Endothelial cell of hepatic sinusoid (primary cell): ENCODE measurements at regions not wholly inside any gene's neighbourhood (a gene's known extent, or its start where the extent isn't known, plus 50 kb on each side); places are given as distances from the start of the nearest gene placed in this dataset.
"Not testable (repeated sequence)": the region's sequence is repeated elsewhere in the genome, so short reads cannot be mapped to it uniquely, and the experiment has no call there.

Source experiments
- in situ Hi-C: cut with HindIII; loops from 2 replicates; pipeline ENCODE4 v1.10.0; 2017; ENCODE audit warnings: low sequenced_read_pairs

DNA sequence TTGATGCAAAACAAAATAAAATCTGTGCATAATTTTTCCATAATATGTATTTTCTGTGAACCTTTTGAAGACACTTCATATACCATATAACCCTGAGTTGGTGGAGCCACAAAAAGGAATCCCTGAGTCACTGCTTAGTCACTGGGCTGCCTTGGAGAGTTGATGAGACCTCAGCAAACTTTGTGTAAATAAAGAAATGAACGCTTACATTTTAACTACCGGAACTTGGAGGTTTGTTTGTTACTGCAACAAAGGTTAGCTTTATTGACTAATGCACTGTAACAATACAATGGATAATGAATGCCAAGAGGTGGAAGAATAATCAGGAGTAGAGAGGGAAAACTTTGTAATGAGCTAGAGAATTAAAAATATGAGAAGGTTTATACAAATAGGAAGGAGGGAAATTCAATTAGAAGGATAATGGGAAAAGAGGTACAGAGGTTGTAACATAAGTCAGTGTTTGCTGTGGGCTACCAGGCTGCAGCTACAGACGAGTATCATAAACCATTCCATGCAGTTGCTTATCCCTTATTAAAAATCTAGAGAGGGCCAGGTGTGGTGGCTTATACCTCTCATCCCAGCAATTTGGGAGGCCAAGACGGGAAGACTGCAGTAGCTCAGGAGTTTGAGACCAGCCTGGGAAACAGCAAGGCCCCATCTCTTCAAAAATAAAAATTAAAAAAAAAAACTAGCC, 1042.1 kb downstream of the TYW1 start:
- in situ Hi-C loops, result no loop called here

DNA sequence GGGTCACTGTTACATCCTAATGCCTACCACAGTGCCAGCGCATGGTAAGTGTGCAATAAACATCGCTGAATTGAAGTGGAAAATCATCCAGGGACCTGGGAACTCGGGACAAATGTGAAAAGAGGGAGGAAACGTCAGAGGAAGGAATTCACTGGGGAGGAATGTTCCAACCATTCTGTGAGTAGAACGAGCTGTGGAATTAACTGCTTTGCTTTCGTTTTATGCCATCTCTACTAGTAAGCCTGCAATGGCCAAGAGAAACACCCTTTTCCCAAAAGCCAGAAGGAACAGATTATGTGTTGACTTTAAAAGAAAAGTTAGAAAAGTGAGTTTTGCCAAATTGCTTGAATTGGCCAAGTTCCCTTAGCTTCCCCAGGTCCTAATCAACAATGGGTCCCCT, 1044.9 kb downstream of the TYW1 start:
- in situ Hi-C loops, result no loop called here

DNA sequence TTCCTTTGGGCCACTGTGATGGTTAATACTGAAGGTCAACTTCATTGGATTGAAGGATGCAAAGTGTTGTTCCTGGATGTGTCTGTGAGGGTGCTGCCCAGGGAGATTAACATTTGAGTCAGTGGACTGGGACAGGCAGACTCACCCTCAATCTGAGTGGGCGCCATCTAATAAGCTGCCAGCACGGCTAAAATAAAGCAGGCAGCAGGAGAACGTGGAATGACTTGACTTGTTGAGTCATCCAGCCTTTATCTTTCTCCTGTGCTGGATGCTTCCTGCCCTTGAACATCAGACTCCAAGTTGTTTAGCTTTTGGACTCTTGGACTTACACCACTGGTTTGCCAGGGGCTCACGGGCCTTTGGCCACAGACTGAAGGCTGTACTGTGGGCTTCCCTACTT, 1046.9 kb downstream of the TYW1 start:
- in situ Hi-C loops, result no loop called here

DNA sequence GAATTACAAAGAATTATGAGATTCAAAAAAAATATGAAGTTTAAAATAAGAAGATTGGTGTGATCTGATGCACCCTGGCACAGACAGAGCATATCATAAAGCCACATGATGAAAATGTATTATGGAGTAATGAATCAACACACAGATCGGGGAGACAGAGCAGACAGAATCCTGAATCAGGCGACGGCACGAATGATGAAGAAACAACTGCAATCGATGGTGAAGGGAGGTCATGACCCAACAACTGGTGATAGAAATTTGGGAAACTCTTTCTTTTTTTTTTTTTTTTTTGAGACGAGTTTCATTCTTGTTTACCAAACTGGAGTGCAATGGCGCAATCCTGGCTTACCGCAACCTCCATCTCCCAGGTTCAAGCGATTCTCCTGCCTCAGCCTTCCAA, 1054.0 kb downstream of the TYW1 start:
- in situ Hi-C loops, result no loop called here

DNA sequence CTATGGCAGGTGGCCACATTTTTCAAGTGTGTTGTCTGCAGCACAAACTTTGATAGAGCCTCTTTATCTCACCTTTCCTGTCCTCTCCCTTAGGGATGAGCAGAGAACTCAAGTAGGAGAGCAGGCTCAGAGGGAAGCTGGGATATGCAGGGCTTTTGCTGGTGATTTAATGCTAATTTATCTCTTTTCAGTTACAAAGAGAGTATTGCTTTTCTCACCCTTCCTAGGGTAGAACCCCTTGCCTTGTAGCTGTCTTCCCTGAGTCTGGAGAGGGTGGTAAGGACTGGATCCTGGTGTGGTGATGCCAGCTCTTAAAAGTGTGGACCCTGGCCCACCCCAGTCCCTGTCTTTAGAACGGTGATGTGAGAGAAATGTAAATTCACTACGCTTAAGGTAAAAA, 1061.4 kb downstream of the TYW1 start:
- in situ Hi-C loops, result no loop called here

DNA sequence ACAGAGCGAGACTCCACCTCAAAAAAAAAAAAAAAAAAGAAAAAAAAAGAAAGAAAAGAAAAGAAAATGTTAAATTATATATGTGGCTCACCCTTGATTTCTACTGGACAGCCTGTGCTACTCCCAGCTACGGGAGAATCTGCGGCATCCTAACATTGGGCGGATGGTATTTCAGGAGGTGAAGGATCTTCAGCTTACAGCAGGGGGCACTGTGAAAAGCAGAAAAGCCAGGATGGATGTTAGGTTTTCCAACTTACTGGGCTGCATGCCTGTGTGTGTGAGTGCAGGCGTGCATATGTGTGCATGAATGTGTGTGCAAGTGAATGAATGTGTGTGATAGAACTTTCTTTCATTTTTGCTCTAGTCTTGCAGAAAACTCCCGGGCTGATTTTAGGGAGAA, 1066.5 kb downstream of the TYW1 start:
- in situ Hi-C loops, result no loop called here

DNA sequence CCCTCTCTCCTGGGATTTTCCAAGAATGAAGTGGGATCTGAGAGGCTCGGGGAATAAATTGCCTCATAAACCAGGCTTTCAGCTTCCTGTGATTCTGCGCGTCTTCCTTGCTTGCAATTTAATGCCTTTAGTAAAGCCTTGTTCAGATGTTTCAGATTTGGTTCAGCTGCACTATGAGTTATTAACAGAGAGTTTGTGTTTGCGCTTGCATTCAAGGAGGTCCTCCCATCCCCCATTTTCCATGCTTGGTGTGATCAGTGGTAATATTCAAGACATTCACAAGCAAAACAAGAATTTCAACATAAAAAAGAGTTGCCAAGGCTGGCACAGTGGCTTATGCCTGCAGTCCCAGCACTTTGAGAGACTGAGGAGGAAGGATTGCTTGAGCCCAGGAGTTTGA, 1068.9 kb downstream of the TYW1 start:
- in situ Hi-C loops, result no loop called here

DNA sequence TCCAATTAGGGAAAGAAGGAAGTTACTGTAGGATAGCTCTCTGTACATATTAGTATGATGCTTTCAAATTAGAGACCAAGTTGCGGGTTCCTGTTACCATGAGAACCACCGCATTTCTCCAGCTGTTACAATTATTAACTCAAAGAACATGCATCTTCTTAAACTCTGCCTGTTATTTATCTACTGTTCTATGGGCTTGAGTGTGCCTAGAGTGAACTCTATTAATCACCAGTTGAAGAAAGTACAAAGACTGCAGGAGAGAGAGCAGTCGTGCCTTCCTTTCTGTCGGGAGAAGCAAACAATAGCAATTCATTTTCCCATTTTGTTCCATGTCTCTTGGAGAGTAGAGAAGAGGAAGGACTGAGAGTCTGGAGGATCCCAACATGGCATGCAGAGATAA, 1071.2 kb downstream of the TYW1 start:
- in situ Hi-C loops, result no loop called here

DNA sequence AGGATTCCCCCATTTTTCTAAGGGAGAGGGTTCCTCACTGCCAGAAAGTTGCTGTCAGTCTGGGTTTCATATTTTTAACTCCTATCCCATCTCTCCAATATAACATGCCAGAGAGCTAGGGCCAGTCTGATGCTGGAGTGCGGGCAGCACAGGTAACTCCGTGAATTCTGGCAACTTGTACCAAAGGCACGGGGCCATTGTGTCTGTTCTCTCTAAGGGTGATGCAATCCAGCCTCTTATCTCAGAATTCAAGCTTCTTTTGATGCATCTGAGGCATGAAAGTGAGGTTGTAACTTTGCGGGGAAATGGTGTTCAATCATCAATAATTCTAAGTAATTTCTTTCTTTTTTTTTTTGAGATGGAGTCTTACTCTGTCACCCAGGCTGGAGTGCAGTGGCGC, 1074.4 kb downstream of the TYW1 start:
- in situ Hi-C loops, result no loop called here

DNA sequence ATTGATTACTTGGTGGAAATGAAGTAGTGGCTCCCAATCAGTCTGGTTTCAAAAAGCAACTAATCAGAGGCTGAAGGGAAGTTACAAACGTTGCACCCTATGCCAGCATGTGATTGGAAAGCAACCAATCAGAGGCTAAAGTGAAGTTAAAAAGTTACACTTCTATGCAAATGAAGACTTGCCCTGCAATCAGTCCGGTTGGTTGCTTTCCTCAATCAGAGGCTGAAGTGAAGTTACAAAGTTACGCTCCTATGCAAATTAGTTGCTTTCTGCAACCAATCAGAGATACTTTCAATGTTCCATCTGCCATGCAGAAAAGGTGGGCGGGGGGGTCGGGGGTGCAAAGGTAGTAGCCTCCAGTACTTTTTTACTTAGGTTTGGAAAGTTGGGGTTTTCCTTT, 1077.1 kb downstream of the TYW1 start:
- in situ Hi-C loops, result no loop called here

DNA sequence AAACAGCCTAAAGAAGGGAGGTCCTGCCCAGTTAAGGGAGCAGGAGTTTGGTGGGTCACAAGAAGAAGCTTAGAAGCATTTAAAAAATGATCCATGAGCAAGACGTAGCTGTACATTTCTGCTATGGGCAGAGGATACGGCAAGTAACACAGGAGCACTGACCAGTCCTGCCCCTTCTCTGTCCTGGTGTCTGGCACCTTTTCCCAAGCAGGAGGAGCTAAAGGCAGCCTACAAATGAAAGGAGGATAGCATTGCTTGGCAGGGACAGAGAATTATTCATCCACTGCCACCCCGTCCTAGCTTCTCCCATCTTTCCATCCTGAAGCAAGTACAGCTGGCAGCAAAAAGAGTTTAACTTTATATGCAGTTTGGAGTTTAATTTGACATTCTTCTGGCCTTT, 1077.6 kb downstream of the TYW1 start:
- in situ Hi-C loops, result no loop called here

DNA sequence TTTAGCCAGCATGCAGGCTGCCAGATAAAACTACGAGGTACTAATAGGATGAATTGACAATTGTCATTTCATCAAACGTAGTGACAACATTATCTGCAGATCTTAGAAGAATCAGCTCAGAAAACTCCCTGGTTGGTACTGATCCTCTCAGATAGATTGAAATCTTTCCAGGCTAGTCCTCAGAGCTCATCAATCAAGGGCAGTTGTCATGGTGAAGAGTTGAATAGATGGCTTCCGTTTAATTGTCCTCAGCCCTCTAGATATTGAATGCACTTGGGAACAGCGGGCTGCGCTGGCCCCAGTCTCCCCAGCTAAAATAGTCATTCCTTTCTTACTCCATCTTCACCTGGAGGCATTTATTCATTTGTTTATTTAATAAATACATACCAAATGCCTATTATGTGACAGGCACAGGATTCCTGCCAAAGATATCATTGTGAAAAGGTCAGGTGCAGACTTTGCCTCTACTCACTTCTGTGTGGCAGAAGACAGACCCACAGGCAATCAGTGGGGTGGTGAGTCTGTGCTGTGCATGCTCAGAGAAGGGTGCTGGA, 1081.6 kb downstream of the TYW1 start:
- in situ Hi-C loops, result no loop called here

DNA sequence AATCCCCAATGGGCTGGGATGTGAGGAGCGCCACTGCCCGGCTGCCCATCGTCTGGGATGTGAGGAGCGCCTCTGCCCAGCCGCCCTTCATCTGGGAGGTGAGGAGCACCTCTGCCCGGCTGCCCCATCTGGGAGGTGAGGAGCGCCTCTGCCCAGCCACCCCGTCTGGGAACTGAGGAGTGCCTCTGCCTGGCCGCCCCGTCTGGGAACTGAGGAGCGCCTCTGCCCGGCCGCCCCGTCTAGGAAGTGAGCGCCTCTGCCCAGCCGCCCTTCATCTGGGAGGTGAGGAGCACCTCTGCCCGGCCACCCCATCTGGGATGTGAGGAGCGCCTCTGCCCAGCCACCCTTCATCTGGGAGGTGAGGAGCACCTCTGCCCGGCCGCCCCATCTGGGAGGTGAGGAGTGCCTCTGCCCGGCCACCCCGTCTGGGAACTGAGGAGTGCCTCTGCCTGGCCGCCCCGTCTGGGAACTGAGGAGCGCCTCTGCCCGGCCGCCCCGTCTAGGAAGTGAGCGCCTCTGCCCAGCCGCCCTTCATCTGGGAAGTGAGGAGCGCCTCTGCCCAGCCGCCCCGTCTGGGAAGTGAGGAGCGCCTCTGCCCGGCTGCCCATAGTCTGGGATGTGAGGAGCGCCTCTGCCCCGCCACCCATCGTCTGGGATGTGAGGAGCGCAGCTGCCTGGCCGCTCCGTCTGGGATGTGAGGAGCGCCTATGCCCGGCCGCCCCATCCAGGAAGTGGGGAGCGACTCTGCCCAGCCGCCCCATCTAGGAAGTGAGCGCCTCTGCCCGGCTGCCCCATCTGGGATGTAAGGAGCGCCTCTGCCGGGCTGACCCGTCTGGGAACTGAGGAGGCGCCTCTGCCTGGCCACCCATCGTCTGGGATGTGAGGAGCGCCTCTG, 1085.7 kb downstream of the TYW1 start:
- in situ Hi-C loops, result not testable (repeated sequence)

DNA sequence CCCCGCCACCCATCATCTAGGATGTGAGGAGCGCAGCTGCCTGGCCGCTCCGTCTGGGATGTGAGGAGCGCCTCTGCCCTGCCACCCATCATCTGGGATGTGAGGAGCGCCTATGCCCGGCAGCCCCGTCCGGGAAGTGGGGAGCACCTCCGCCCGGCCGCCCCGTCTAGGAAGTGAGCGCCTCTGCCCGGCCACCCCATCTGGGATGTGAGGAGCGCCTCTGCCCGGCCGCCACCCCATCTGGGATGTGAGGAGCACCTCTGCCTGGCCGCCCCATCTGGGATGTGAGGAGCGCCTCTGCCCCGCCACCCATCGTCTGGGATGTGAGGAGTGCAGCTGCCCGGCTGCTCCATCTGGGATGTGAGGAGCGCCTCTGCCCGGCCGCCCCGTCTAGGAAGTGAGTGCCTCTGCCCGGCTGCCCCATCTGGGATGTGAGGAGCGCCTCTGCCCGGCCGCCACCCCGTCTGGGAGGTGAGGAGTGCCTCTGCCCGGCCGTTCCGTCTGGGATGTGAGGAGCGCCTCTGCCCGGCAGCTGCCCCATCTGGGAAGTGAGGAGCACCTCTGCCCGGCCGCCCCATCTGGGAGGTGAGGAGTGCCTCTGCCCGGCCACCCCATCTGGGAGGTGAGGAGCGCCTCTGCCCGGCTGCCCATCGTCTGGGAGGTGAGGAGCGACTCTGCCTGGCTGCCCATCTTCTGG, 1086.5 kb downstream of the TYW1 start:
- in situ Hi-C loops, result not testable (repeated sequence)

DNA sequence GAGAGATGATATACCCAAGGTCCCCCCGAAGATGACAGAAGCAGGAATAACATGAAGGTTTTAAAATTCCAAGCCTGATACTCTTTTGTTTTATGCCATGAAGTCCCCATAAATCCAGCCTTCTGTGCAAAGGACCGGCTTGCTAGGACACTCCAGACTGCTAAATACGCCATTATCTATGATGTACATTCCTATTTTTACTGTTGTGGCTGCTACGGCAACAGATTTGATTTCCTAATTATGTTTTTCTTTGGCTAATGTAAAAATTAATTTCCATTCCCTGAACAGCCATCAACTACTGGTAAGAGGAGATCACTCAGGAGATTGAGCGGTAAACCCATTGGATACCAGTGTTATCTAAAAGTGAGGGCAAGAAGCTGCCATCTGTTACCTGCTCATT, 1090.8 kb downstream of the TYW1 start:
- in situ Hi-C loops, result no loop called here

DNA sequence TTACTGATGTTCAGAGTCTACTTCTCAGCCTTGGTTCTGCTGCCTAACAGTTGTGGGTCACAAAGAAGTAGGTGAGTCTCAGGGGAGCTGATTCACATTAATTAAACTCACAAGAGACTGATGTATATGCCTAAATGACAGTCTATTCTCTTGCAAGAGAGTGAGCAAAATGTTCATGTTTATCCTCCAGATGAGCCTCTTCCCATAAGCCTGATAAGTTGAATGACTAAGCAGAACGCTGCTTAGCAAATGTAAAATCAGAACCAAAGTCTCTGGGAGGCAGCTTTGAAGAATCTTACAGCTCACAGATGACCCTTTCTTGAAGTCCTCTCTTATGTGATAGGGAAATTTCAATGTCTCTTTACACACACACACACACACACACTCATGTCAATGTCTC, 1092.2 kb downstream of the TYW1 start:
- in situ Hi-C loops, result no loop called here

DNA sequence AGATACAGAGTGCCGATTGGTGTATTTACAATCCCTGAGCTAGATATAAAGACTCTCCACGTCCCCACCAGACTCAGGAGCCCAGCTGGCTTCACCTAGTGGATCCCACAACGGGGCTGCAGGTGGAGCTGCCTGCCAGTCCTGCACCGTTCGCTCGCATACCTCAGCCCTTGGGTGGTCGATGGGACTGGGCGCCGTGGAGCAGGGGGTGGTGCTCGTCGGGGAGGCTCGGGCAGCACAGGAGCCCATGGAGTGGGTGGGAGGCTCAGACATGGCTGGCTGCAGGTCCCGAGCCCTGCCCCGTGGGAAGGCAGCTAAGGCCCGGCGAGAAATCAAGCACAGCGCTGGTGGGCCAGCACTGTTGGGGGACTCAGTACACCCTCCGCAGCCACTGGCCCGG, 1093.6 kb downstream of the TYW1 start:
- in situ Hi-C loops, result not testable (repeated sequence)

DNA sequence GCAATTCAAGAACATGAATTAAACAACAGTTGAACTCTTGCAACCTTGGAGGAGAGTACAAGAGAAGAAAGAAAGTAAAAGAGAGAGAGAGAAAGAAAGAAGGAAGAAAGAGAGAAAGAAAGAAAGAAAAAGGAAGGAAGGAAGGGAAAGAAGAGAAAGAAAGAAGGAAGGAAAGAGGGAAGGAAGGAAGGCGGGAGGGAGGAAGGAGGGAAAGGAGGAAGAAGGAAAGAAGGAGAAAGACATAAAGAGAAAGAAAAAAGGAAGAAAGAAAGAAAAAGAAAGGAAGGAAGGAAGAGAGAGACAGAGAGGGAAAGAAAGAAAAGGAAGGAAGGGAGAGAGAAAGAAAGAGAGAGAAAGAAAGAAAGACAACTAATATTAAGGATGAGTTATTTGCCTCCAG, 1106.7 kb downstream of the TYW1 start:
- in situ Hi-C loops, result no loop called here

DNA sequence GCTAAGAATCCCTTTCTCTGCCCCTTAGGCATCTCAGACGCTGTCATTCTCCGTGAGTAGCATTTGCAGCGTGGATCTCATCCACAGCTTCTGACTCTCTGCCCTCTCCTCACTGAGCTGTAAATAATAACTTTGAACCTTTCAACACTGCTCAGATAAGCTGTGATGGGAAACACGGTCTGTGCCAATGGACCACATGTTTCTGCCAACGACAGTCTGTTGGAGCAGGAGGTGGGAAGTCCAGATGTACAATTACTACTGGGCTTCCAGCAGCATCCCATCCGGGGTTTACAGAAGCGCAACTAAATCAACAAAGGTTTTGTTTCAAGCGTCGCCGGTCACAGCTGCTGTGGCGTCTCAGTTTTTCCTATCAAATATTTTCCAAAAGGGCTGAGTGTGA, 1110.6 kb downstream of the TYW1 start:
- in situ Hi-C loops, result no loop called here

DNA sequence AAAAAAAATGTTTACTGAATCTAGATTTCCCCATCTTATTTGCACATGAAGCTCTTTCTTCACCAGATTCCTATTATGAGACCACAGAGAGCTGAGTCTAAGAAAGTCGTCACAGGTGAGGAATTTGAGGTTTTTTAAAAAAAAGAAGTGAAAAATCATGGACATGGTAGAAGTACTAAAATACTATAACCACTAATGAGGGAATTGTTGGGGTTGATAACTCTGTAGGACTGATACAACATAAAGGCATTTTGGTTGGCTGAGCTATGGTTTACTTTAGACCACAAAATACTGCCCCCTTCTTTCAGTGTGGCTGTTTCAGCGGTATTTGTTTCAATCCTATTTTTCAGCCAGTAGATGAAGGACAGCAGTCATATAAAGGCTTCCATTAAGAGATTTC, 1111.3 kb downstream of the TYW1 start:
- in situ Hi-C loops, result no loop called here

DNA sequence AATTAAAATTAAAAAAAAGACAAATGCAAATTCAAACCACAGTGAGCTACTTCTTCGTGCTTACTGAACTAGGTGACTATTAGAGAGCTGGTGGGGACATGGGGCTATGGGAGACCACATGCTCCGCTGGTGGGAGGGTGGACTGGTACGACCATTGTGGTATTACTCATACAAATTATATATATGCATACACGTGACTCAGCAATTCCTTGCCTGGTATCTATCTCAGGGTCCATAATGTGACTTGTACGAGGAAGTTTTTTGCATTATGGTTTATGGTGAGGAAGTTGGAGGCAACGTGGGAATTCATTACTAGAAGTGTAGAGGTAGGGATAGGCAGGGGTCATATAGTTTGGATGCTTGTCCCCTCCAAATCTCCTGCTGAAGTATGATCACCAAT, 1112.7 kb downstream of the TYW1 start:
- in situ Hi-C loops, result no loop called here

DNA sequence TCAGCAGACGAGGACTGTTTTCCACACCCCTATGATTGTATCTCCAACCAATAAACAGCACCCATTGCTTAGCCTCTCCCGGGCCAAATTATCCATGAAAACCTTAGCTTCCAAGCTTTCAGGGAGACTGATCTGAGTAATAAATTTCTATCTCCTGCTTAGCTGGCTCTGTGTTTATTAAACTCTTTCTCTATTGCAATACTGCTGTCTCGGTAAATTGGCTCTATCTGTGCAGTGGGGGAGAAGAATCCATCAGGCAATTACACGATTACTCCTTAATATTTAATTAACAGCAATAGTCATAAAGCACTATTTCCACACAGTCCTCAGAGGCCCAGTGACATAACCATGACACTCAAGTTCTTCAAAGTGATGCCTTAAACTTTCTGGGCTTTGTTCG, 1122.8 kb downstream of the TYW1 start:
- in situ Hi-C loops, result no loop called here
